COLO668 (cell line): ENCODE measurements at regions not wholly inside any gene's neighbourhood (a gene's known extent, or its start where the extent isn't known, plus 50 kb on each side); places are given as distances from the start of the nearest gene placed in this dataset.
"Not testable (repeated sequence)": the region's sequence is repeated elsewhere in the genome, so short reads cannot be mapped to it uniquely, and the experiment has no call there.

Experiments used
- DNase-seq: peaks from one replicate; lab custom pipeline; 2025; ENCODE audit not compliant: unreplicated experiment; lab: John Stamatoyannopoulos, UW

DNA sequence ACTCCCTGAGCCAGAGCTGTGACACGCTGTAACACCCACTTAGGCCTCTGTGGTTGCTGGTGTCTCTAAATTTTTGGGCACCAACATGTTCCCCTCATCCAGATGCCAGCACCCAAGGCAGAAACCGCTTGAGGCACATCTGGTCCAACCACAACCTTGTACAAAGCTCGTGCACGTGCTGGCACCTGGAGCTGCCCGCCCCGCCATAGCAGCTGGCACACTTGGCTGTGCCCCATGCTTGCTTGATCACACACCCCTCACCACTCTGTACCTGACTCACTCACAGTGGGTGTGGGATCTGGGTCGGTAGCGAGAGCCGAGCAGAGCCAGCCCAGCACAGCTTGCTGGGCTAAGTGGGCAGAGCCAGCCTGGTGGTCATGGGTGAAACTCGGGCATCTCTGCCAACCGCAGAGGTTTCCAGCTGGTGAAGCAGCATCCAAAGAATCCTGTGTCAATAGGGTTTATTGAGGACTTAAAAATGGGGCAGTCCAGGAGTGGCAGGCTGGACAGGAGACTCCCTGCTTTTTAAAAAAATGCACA is 1210.4 kb downstream of the TYW1 start:
- DNase-seq = no peak

DNA sequence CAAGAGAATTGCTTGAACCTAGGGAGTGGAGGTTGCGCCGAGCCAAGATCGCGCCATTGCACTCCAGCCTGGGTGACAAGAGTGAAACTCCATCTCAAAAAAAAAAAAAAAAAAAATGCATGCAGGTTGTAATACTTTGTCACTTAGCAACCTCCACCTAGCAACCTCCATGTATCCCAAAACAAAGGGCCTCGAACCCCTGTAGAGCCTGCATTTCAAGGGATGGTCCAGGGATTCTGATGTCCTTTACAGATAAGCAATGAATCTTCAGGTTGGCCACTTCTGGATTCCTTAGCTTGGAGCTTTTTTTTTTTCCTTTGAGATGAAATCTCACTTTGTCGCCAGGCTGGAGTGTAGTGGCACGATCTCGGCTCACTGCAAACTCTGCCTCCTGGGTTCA is 1211.0 kb downstream of the TYW1 start:
- DNase-seq = no peak

DNA sequence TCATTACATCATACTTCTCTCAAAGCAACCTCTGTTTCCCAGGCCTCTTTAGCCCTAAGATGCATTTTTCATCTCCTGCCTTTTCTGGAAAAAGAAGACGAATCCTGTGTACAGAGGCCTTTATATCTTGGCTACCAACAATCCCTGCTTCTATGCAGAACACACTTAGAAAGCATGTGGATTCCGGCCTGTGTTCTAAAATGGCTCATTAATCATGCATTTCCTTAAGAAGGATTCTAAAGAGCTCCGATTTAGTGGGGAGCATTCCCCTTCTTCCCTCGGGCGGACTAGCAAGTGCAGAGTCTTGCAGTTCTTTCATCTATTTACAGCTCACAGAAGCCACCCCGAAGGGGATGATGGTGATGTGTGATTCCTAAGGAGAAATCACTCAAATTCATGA is 1212.9 kb downstream of the TYW1 start:
- no peak for DNase-seq

DNA sequence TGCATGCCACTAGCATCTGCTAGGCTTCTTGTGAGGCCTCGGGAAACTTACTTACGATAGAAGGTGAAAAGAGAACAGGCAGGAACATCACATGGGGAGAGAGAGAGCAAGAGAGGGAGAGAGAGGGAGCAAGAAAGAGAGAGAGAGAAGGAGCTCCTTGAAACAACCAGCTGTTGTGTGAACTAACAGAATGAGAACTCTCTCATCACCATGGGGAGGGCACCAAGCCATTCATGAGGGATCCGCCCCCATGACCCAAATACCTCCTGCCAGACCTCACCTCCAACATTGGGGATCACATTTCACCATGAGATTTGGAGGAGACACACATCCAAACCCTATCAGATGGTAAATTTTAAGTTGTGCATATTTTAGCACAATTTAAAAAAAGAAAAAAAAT is 1217.2 kb downstream of the TYW1 start:
- DNase-seq = no peak

DNA sequence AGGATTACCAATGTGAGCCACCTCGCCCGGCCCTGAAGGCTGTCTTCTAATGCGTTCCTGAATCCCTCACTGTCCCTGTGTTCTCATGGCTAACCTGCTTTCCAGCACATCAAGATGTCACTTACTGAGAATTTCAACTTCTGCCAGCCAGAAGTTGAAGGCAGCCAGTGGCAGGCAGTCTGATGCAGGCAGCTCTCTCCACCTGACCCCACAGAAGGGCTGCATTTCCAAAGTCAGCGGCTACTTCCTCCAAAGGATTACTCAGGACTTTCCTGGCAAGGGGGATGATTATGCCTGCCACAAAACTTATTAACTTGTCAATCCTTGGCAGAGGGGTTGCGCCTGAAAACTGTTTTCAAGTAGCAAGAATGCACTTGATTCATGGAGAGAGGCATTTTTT is 1219.4 kb downstream of the TYW1 start:
- DNase-seq = no peak

DNA sequence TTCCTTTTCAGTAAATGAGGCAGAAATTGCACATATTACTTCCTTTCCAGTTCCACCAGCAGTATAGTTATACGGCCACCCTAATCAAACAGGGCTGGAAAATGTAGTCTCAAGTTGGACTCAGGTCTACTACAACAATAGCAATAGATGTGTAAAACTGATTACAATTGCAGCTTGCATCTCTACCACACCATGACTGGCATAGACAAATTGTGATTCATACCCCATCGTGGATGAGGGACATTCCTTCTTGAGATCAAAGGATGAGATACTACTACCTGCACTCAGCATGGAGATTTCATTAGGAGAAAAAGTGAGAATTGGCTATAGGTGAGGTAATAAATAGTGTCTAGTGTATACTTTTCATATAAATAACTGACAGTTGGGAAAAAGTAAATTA is 1220.8 kb downstream of the TYW1 start:
- DNase-seq = no peak

DNA sequence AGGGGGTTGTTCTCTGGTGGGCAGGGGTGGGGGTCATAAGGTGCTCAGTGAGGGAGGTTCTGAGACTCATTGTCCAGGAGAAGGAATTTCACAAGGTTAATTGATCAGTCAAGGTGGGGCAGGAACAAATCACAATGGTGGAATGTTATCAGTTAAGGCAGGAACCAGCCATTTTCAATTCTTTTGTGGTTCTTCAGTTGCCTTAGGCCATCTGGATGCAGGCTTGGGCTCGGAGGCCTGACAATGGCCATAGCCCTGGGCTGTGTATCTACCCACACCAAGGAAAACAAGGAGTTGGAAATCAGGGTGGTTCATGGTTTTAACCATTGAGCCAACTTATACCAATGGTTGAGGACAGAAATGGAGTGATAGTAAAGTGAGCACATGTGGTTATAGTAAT is 1221.8 kb downstream of the TYW1 start:
- no peak for DNase-seq

DNA sequence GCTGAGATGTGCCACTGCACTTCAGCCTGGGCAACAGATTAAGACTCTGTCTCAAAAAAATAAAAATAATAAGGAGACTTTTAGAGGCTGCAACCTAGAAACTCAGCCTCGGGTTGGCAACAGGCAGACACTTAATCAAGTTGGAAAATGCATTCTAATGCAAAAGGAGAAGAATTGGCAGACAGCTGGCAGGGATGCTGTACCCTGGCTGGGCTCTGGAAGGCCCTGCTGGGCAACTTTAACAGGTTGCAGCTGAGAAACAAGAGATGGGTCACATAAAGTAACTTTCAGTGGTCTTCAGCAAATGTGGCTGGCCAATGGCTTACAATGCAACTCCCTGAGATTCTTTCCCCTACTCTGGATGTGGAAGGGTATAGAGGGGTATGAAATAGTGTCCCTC is 1225.7 kb downstream of the TYW1 start:
- no peak for DNase-seq

DNA sequence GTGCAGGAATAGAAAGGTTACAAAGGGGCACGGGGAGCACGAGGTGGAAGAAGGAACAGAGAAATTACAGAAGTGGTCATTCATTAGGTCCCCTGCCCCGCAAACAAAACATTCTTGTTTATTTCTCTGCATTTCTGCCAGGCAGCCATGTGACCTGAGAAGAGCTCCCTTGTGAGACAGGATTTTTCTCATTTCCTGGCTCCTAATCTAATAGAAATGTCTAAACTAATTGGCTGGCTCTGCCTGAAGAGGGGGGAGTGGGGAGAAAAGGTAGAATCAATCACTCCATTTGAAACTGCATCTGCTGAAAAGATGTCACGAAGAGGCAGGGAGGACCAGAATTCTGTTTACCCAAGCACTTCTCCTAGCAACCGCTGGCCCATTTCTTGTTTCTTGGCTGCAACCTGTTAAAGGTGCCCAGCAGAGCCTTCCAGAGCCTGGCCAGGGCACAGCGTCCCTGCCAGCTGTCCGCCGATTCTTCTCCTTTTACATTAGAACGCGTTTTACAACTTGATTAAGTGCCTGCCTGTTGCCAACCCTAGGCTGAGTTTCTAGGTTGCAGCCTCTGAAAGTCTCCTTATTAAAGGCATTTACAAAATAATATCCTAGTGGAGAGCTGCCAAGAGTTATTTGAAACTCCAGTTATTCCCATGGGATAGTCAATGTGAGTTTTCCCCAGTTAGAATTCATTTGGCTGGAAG is 1227.6 kb downstream of the TYW1 start:
- peak; percentile 4 for DNase-seq

DNA sequence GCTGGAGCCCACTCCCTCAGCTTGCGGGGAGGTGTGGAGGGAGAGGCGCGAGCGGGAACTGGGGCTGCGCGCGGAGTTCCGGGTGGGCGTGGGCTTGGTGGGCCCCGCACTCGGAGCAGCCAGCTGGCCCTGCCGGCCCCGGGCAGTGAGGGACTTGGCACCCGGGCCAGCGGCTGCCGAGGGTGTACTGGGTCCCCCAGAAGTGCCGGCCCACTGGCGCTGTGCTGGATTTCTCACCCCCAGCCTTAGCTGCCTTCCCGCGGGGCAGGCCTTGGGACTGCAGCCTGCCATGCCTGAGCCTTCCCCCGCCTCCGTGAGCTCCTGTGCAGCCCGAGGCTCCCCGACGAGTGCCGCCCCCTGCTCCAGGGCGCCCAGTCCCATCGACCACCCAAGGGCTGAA is 1234.4 kb downstream of the TYW1 start:
- DNase-seq = not testable (repeated sequence)

DNA sequence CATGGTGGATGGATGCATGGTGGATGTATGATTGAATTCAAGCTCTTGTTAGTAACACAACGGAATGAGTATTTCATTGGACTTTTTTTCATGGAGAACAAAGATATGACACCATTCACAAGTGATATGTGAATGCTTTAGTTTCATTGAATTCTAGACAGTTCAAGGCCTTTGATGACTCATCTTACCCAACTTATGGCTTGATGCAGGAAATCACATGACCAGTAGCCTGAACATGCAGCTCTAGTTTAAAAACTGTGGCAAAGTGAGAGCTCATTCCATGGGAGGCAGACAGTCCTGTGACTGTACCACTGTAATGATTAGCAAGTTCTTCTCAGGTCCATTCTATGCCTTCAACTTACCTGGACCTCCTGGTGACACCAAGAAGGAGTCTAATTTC is 1239.3 kb downstream of the TYW1 start:
- no peak for DNase-seq

DNA sequence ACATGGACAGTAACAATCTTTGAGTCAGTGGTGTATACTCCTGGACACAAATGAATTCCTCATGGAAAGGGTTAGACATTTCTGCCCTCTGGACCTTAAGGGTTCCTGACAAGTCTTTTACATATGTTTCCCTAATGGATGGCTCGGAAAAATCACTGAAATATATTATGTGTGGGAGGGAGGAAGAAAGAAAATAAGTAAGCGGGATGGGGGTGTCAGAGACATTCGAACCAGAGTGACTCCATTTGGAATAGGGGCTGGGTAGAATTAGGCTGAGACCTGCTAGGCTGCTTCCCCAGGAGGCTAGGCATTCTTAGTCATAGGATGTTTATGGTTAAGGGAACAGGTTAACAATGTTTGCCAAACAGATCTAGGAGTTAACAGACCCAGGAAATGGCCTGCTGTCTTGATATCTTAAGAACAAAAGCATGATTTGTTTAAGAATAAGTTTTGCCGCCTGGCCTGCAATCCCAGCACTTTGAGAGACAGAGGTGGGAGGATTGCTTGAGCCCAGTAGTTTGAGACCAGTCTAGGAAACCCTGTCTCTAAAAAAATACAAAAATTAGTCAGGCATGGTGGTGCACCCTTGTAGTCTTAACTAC is 1241.7 kb downstream of the TYW1 start:
- DNase-seq = no peak

DNA sequence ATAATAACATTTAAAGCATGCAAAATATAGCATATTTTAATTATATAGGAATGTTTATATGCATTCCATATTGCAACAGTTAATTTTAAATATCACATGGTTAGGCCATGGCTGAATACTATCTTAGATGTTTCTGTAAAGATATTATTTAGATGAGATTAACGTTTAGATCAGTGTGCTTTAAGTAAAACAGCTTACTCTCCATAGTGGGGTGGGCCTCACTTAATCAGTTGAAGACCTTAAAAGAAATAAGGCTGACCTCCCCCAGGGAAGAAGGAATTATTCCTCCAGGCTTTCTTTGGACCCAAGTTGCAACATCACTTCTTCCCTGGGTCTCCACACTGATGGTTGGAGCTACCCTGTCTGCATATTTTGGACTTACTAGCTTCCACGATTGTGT is 1246.5 kb downstream of the TYW1 start:
- DNase-seq = no peak

DNA sequence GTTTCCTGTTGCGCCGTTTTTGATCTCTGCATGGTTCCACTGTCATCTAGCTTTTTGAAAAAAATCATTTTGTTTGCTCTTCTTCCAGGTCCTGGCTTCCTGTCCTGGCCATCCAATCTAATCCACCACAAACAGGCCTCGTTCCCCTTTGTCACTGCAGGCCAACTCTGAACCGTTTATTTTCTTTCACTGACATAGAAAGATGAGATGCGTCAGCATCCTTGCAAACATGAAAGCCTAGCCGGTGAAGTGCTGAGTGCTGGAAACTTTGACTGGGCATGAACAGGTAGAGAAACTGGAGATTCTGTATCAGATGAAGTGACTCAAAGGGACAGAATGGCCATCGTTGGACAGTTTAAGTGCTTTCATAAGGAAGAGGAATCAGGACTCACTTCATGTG is 1247.8 kb downstream of the TYW1 start:
- DNase-seq = no peak

DNA sequence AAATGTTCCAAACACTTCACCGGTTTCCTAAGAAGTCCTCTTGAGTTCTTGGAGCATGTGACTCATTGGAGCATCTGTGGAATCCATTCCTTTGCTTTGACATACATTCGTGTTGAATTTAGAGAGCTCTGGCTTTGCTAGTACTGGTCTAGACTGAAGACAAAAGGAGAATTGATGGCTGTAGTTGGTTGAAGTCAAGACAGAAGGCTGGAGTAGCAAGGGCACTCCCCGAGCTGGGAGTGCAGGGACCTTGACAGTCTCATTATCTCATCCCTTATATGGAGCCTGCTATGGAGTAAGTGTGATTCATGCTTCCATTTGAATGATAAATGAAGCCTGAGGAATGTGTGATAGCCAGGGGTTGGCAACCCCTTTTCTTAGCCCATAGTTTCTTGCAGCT is 1249.1 kb downstream of the TYW1 start:
- DNase-seq = no peak

DNA sequence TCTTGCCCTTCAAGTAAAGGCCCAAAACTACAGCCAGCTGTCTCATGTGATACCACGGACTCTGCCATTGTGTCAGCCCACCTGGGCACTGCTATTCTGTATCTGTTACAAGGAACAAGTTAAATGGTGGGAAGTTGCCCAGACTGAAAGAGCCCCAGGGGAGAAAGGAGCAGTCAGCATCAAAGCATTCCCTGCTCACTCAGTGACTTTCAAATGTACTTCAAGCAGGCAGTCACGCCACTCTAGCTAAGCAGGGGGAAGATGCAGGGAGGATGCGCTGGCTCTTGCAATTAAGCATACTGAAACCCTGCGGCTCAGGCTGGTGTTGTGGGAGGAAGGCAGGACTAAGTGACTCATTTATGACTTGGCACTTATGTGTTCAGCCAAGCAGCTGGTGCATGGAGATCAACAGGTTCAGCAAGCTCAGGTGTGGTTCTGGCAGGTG is 1249.6 kb downstream of the TYW1 start:
- DNase-seq = peak; percentile 89

DNA sequence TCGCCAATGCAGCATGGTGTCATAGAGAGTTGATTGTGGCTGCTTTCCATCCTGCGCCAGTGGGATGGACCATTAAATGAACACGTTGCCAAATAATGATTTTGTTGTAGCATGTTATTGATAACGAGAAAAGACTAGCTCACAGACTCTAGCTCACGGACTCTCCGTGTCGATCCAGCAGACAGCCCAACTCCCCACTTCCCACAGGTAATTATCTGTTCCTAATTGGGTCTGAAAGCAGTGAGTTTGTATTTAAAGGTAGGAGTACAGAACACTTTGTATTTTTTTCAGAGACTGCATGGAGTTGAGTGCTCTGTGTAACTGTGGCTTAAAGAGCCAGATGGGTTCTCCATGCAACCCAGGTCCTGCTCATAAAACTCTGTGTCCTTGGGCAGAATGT is 1250.5 kb downstream of the TYW1 start:
- DNase-seq = no peak

DNA sequence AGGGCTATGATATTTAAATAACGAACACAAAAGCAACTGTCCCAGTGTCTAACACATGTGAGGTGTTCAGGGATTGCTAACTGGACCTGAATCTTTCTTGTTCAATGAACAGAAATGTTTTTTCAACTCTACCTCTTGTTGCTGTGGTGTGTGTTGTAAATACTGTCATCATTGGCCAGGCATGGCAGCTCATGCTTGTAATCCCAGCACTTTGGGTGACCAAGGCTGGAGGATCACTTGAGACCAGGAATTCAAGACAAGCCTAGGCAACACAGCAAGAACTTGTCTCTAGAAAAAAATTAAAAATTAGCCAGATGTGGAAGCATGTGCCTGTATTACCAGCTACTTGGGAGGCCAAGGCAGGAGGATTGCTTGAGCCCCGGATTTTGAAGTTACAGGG is 1250.9 kb downstream of the TYW1 start:
- DNase-seq = no peak

DNA sequence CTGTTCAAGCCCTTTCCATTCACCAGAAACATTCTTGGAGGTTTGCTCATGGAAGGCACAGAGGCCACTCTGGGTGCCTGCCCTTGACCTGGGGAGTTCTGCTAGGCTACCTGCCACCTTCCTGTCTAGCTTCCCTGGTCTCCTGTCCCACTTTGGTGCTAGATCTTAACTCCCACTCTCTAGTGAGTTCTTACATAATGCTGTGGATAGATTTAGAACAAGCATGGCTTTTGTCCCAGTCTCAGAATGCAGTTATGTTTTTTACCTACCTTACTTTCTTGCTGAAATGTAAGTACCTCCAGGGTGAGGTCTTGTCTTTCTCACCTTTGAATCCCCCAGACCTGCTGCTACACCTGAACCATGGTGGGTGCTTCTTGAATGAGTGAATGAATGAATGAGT is 1252.3 kb downstream of the TYW1 start:
- DNase-seq = no peak

DNA sequence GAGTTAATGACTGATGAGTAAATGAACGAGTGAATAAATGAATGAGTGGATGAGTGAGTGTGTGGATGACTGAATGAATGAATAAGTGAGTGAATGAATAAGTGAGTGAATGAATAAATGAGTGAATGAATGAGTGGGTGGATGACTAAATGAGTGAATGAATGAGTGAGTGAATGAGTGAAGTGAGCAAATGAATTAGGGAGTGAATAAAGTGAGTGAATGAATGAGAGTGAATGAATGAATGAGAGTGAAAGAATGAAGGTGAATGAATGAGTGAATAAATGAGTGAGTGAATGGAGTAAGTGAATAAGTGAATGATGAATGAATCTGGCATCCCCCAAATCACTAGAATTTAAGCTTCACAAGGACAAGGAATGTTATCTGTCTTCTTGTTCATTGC is 1253.0 kb downstream of the TYW1 start:
- DNase-seq = no peak

DNA sequence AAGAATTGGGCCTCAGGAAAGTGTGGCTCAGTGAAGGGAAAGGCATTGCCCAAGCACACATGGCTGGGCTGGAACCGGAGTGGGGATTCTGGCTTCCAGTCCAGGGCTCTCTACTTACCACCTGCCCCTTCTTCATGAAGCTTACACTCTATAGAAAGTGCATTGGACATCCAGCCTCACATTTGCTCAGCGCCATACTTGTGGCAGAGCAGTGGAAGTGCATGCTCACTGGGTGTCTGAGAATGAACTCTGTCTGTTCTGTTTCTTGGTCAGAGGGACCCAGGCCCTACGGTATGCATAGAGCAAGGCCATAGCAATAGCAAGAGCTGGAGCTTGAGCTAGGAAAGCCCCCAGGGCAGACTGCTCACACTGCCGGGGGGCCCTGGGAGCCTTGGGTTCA is 1253.5 kb downstream of the TYW1 start:
- DNase-seq = no peak

DNA sequence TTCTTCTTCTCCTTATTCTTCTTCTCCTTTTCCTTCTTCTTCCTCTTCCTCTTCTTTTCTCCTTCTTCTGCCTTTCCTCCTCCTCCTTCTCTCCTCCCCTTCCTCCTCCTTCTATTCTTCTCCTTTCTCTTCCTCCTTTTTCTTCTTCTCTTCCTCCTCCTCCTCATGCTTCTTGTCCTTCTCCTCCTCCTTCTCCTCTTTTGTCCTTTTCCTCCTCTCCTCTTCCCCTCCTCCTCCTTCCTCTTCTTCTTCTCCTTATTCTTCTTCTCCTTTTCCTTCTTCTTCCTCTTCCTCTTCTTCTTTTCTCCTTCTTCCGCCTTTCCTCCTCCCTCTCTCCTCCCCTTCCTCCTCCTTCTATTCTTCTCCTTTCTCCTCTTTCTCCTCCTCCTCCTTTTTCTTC is 1258.2 kb downstream of the TYW1 start:
- not testable (repeated sequence) for DNase-seq

DNA sequence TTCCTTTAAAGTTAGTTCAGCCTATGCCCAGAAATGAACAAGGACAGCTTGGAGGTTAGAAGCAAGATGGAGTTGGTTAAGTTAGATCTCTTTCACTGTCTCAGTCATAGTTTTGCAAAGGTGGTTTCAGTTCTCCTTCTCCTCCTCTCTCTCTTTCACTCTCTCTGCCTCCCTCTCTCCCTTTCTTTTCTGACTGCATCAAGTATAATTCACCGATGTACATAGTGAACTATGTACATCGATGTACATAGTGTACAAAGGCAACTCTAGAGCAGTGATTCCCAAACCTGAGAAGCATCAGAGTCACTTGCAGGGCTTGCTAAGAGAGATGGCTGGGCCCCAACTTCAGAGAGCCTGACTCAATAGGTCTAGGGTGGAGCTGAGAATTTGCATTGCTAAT is 1259.7 kb downstream of the TYW1 start:
- DNase-seq = no peak
